GM19455 (cell line): ENCODE measurements at regions not wholly inside any gene's neighbourhood (a gene's known extent, or its start where the extent isn't known, plus 50 kb on each side); places are given as distances from the start of the nearest gene placed in this dataset.
"Not testable (repeated sequence)": the region's sequence is repeated elsewhere in the genome, so short reads cannot be mapped to it uniquely, and the experiment has no call there.

Source experiments
- ATAC-seq: cut with Tn5 transposase; IDR thresholded peaks from one replicate; pipeline ENCODE4 v1.9.1; 2021; ENCODE audit not compliant: unreplicated experiment

DNA sequence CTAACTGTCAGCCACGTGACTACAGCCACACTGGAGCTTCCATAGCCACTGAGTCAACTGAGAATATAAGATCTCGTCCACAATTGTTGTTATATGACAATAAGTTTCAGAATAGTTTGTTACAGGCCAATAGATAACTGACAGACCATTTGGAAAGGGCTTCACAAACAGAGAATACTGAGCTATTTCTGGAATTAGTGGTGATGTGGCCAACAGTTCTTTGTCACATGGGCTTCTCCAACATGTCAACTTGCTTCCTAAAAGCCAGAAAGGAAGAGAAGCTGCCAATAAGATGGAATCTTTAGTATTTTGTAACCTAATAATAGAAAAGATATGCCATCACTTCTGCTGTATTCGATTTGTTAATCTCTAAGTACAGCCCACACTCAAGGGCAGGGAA lies 1220.4 kb downstream of the CDH8 start:
- no peak for ATAC-seq

DNA sequence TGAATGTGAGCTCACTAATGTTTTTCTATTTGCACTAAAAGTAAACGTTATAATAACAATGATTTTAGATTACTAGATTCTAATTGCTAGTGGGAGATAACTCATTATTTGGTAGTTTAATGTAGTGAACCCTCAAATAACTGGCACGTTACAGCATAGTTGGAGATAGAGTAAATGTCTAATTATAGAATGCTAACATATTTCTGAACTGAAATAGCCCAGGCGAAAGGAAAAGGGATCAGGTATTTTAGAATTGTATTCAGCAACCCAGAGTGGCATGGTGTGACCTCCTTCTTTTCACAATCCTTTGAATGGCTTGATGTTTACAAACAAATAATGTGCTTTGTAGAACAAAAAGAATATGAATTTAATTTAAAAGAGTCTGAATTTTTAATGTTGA lies 1221.2 kb downstream of the CDH8 start:
- ATAC-seq, result no peak

GRCh38 chr16:60811657-60812056 lies 1224.6 kb downstream of the CDH8 start:
- no peak for ATAC-seq

DNA sequence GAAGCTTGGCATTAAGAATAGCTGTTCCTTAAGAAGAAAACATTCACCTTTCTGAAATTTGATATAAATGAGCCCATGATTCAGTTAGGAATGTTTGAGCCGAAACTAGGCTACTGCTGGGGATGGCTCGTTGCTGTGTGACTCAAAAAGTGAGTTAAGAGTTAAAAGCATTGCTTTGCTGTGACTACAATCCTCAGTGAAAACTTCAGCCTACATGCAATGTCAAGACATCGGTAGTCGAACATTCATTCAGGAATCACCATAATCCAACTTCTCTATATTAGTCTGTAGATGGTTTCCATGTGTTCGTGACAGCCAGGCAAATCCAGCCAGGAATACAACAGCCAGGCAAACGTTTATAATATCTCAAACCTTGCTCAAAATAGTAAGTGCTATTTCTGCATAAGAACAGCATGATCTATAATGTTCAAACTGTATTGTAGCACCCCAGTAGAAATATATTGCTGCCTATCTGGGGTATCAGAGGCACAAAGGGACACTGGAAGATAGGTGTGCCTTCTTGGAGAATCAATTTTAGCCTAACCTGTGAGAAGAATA lies 1225.1 kb downstream of the CDH8 start:
- no peak for ATAC-seq

DNA sequence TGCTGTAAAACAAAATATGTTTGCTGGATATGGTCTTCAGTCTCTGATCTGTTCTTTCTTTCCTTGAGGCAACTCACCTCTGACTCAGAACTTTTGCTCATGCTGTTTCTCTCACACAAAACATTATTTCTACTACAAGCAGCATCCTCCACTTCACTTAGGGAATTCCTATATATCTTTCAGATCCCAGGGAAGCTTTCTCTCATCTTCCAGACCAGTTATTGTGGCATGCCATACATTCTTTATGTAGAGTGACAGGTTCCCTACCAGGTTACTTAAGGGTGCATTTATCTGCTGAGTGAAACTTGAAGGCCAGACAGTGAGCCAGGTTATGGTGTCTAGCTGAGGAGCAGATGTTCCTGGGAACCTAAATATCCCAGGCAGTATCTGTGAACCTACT lies 1226.0 kb downstream of the CDH8 start:
- no peak for ATAC-seq

DNA sequence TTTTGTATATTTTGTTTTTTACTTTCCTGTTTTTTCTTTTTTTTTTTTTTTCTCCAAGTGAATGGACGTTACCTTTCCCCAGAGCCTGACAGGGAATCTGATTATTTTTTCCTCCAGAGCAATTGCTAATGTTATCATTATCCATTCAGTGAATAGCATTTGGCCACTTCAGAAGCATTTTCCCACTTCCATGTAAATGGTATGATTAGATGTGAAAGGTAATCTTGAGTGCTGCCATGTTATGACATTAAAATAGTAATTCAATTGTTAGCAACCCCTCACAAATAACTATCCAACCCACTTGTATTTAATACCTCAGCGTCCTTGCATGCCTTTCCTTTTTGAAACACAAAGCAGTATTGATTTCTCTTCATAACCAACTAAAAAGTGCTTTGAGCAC lies 1243.8 kb downstream of the CDH8 start:
- no peak for ATAC-seq

- ATAC-seq, result no peak
Observed at GRCh38 chr16:60788631-60789030, 1247.6 kb downstream of the CDH8 start.

DNA sequence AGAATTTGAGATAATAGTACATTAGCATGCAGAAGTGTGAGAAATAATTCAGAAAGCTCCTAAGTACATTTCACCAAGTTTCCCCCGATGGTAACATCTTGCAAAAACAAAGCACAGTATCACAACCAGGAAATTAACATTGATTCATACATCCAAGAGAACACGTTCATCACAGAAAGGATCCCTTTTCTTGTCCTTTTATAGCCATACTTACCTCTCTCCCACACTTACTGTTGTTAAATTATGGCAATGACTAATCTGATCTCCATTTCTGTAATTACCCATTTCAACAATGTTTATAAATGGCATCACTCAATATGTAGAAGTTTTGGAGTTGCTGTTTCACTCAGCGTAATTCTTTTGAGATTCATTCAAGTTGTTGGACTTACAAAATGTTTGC lies 1260.0 kb downstream of the CDH8 start:
- no peak for ATAC-seq

- ATAC-seq, result no peak
Observed at GRCh38 chr16:60771138-60771537, 1265.1 kb downstream of the CDH8 start.

- not testable (repeated sequence) for ATAC-seq
Observed at GRCh38 chr16:60770384-60770783, 1265.9 kb downstream of the CDH8 start.

- no peak for ATAC-seq
Observed at GRCh38 chr16:60763869-60764268, 1272.4 kb downstream of the CDH8 start.

DNA sequence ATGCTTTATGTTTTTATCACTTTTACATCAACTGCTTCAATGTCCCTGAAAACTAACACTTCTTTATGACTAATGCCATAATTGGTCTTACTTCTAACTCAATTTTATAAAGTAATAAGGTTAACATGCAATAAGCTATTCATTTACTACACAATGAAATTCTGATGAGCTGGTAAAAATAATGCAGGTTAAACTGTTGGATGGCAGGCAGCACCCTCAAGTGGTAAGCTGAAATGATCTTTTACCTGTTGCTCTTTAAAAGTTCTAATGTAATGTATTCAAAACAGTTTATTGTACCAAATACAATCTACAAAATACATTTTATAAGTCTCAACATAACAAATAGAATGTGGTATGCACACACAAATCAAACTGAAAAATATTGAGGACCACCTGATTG lies 1280.3 kb downstream of the CDH8 start:
- no peak for ATAC-seq

DNA sequence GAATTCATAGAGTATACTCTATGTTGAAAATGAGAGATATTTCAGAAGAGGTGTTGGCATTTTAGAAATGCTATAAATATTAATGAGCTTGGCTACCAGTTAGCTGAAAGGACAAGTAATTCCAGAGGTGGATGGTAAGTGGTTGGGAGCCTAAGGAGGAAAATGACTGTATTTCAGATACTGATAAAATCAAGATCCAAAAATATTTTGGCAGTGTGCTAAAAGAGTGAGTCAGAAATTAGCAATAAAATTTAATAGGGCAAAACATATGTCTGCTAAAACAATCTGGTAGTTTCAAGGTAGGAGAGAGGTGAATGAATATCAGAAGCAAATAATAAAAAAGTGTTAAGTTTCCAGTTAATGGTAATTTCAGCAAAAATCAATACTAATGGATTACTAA lies 1287.9 kb downstream of the CDH8 start:
- ATAC-seq, result no peak

DNA sequence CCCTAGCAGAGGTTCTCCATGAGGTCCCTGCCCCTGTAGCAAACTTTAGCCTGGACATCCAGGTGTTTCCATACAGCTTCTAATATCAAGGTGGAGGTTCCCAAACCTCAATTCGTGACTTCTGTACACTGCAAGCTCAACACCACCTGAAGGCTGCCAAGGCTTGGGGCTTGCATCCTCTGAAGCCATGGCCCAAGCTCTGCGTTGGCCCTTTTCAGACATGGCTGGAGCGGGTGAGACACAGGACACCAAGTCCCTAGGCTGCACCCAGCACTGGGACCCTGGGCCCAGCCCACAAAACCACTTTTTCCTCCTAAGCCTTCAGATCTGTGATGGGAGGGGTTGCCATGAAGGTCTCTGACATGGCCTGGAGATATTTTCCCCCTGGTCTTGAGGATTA lies 1292.0 kb downstream of the CDH8 start:
- ATAC-seq, result no peak

GRCh38 chr16:60741810-60742209 lies 1294.4 kb downstream of the CDH8 start:
- no peak for ATAC-seq

DNA sequence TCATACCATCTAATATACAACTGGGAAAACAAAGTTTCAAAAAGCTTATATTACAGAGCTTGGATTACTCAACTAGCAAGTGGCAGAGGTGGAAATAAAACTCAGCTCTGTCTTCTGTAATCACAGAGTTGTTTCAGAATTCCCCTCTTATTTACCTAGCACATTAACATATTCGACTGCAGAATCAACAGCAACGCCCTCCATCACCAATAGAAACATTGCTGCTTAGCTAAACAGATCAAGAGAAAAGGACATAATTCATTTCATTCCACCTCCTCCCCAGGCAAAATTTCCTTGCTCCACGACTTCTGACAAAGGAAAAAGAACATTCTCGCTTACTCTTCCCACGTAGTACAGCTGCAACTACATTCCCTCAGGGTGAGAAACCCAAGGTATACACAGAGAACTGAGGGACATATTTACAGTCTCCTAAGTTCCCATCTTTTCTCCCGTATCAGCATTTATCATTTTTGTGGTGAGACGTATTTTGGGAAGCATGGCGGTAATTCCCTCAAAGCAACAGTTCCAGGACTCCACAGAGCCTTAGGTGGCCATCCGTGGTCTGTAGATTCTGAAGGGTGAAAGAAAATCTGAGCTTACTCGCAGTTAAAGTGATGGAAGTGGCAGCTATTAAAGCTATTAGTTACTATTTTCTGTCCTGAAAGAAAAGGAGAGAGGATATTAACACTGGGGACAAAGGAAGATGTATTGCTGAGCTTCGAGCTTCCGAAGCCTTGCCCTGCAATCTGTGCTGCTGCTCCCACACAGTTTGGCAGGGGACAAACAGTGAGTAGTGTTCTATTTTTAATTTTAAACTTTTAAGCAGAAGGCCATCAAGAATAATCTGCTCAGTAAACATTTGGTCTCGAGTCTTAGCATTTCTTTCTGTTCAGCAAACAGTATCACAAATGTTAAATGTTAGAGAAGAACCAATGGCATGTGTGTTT lies 1296.2 kb downstream of the CDH8 start:
- ATAC-seq, result no peak

DNA sequence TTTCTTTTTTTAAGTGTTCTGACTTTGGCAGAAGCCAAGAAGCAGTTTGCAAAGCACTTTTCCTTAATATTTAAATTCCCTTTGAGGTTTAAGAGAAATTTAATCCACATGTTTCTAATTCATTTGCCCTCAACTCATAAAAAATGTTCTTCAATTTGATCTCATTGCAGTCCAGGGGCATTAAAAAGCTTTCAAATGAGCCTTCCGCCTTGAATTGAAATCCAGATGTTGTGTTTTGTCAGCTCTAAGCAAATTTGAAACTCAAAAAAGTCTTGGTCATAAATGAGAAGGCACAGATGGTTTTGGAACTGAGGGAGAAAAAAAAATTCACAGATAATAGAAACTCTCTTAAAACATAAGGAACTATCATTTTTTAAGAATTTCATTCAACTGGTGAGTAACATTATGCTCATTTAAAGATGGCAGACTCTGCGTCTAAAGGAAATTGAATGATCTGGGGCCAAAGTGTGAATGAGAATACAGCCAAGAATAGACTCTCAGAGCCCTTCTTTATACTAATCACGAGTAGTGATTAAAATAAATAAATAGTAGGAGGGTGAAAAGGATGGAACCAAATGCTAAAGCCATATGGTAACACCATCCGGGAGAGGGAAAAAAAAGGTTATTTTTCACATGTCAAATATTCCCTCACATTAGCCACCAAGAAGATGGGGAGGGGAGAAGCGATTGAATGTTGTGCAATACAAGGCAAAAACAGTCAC lies 1304.7 kb downstream of the CDH8 start:
- ATAC-seq, result no peak

DNA sequence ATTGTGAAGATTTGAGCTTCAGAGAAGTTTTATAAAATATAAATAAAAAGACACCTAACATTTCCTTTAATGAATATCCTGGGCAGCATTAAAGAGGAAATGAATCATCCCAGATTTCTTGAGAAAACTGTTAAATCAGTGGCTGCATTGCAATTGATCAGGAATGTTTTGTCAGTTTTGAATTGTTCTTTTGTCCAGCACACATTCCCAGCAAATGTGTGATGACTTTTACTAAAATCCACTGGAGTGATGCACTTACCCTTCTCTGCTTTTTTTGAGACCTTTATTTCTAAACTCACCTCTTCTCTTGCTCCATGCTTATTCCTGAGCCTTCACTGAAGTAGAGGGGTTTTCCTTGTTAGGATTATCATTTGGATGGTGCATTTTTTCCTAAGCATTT lies 1307.2 kb downstream of the CDH8 start:
- no peak for ATAC-seq

DNA sequence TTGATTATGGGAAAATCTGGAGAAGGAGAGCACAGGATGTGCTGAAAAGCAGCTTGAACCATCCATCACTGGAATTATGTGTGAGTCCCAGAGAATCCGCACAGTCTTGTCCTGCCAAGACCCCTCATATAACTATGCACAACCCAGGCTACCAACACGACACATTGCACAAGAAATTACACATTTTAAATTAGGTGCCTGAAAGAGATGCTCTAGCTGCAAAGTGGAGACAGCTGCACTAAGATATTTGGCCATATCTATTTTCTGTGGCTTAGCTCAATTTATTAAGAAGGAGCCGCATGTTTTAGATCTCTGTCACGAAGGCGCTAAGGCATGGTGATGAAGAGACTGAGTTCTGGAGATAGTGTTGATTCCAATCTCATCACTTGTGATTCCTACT lies 1308.4 kb downstream of the CDH8 start:
- no peak for ATAC-seq

GRCh38 chr16:60720060-60720459 lies 1316.2 kb downstream of the CDH8 start:
- ATAC-seq, result no peak

DNA sequence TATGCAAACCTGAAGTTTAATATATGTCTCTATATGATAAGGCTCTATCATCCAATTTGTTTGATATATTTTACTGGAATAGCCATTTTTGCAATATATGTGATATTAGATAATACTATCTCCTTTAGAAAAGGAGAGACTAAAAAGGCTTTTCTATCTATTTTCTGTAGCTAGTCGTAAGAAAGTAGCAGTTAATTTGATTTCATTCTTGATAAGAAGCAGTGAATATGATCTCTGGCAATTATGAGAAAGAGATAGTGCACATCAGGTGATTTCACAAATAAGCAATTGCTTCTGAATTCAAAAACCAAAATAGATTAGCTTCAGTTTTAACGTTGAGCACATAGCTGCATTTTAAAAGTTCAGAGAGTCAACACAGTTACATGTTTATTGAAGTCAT lies 1318.4 kb downstream of the CDH8 start:
- ATAC-seq, result no peak

DNA sequence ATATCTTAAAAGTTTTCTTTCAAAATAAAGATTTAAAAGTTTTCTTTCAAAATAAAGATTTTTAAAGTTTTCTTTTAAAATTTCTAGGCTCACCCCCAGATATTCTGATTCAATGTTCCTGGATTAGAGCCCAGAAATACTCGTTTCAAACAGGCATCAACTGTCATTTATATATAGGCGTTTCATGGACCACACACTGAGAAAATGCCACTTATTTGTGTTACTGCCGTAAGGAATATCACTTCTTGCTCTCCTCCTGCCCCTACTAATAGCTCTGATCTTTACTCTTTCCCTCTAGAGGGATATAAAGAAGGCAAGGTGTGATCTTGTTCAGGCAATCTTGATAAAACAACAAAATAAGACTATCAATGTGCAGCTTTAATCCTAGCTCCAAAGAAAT lies 1324.1 kb downstream of the CDH8 start:
- no peak for ATAC-seq
